ENCODE measurements at regions not wholly inside any gene's neighbourhood (a gene's known extent, or its start where the extent isn't known, plus 50 kb on each side); places are given as distances from the start of the nearest gene placed in this dataset.

DNA sequence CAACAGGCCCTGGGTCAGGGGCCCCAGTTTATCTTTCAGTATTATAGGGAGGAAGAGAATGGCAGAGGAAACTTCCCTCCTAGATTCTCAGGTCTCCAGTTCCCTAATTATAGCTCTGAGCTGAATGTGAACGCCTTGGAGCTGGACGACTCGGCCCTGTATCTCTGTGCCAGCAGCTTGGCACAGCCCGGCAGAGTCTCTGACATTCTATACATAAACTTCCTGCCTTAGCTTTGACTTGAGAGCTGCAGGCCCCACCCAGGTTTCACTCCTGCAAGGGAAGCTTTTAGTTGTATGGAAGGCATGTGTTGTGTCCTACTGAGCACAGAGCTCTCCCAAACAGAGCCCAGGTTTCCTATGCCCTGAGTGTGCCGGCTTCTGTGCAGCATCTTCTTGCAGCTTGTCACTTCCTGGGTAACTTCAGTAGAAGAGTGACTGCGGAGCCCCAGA lies 205.6 kb upstream of the PRSS58 start:
- peak overlapping the region; percentile 85 for H3K27ac ChIP-seq (ENCODE audit: low read length)
- no peaks in the 10 kb centered on the region for H3K27me3 Mint-ChIP-seq

DNA sequence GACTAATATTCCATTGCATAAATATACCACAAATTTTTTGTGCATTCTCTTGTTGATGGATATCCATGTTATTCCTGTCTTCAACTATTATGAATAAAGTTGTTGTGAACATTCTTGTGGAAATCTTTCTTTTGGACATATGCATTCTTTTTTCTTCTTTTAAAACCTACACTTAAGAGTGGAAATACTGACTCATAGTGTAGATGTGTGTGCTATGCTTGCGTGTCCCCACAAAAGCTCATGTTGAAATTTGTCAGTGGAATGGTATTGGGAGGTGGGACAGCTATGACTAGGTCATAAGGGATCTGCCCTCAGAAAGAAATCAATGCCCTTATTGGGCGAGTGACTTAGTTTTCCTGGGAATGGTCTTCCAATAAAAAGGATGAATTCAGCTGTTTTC lies 203.6 kb upstream of the PRSS58 start:
- no peaks in the 10 kb centered on the region for H3K27me3 Mint-ChIP-seq
- ChIA-PET POLR2A (no interaction called here), CTCF (interaction anchor here (0.6 to 5.7 kb wide), 10 partner anchors 11 to 75 kb away, joined by 3 to 48 read pairs (median 4); no protein-coding TSS in a partner anchor)
- H3K27me3 ChIP-seq (replicated peaks in 1 of 2; ENCODE audit: control insufficient read depth in 2 of 2, extremely low read depth in 1 of 2, insufficient read depth in 2 of 2, low read length in 1 of 2), result no peaks in the 10 kb centered on the region
- H3K4me3 Mint-ChIP-seq, result peak overlapping the region; percentile 75 to 81 (median 81)
- no peak for DNase-seq
- H3K9me3 Mint-ChIP-seq, result no peaks in the 10 kb centered on the region
- no peak for ATAC-seq (replicated peaks in 1 of 4)
- peaks cover 55 to 75% (median 61%) of the 10 kb centered on the region in 3 donors for H3K4me1 Mint-ChIP-seq
- no CpG with 5 or more reads among the region's 2 CpGs for WGBS (ENCODE audit: insufficient coverage)
- peak overlapping the region; percentile 5 for H3K27ac ChIP-seq (ENCODE audit: low read length)
- H3K9me3 ChIP-seq, result no peaks in the 10 kb centered on the region
- peak overlapping the region; percentile 99 for H3K27ac Mint-ChIP-seq
- H3K4me3 ChIP-seq (ENCODE audit: control insufficient read depth in 1 of 2, extremely low read depth in 1 of 2, low read length in 1 of 2), result no peak overlapping the region
- no peaks in the 10 kb centered on the region for H3K36me3 ChIP-seq (ENCODE audit: control insufficient read depth in 2 of 2, extremely low read depth in 1 of 2, insufficient read depth in 1 of 2, low read length in 1 of 2)
- H3K36me3 Mint-ChIP-seq, result no peaks in the 10 kb centered on the region
- H3K4me1 ChIP-seq (ENCODE audit: control insufficient read depth in 1 of 2, extremely low read depth in 1 of 2, insufficient read depth in 2 of 2, low read length in 2 of 2), result peaks cover 12 to 42% of the 10 kb centered on the region in 2 experiments

More for the DNA sequence above, 205.6 kb upstream of the PRSS58 start:
- H3K4me3 Mint-ChIP-seq, result peak overlapping the region; percentile 75 to 81 (median 81)
- peaks cover 54 to 76% (median 72%) of the 10 kb centered on the region in 3 donors for H3K4me1 Mint-ChIP-seq
- 31% methylated on average over 3 of the region's 6 CpGs for WGBS (ENCODE audit: insufficient coverage)
- peak; percentile 76 to 87 (median 82) for ATAC-seq (replicated peaks in 1 of 4)
- ChIA-PET CTCF (interaction anchor here (0.6 to 5.7 kb wide), 16 partner anchors 9 to 777 kb away, joined by 3 to 48 read pairs (median 4); no protein-coding TSS in a partner anchor), POLR2A (interaction anchor here (0.6 kb wide), 2 partner anchors 61 to 74 kb away, joined by 3 read pairs; no protein-coding TSS in a partner anchor)
- no peaks in the 10 kb centered on the region for H3K36me3 ChIP-seq (ENCODE audit: control insufficient read depth in 2 of 2, extremely low read depth in 1 of 2, insufficient read depth in 1 of 2, low read length in 1 of 2)
- H3K36me3 Mint-ChIP-seq, result peaks cover 1% of the 10 kb centered on the region
- peak overlapping the region; percentile 99 for H3K27ac Mint-ChIP-seq
- peaks cover 9 to 38% of the 10 kb centered on the region in 2 experiments for H3K4me1 ChIP-seq (ENCODE audit: control insufficient read depth in 1 of 2, extremely low read depth in 1 of 2, insufficient read depth in 2 of 2, low read length in 2 of 2)
- no peaks in the 10 kb centered on the region for H3K9me3 Mint-ChIP-seq
- peak in 5 of 35 experiments; percentile 8 to 49 (median 39) for DNase-seq
- peak overlapping the region; percentile 11 to 37 for H3K4me3 ChIP-seq (ENCODE audit: control insufficient read depth in 1 of 2, extremely low read depth in 1 of 2, low read length in 1 of 2)
- H3K9me3 ChIP-seq, result no peaks in the 10 kb centered on the region
- no peaks in the 10 kb centered on the region for H3K27me3 ChIP-seq (replicated peaks in 1 of 2; ENCODE audit: control insufficient read depth in 2 of 2, extremely low read depth in 1 of 2, insufficient read depth in 2 of 2, low read length in 1 of 2)

DNA sequence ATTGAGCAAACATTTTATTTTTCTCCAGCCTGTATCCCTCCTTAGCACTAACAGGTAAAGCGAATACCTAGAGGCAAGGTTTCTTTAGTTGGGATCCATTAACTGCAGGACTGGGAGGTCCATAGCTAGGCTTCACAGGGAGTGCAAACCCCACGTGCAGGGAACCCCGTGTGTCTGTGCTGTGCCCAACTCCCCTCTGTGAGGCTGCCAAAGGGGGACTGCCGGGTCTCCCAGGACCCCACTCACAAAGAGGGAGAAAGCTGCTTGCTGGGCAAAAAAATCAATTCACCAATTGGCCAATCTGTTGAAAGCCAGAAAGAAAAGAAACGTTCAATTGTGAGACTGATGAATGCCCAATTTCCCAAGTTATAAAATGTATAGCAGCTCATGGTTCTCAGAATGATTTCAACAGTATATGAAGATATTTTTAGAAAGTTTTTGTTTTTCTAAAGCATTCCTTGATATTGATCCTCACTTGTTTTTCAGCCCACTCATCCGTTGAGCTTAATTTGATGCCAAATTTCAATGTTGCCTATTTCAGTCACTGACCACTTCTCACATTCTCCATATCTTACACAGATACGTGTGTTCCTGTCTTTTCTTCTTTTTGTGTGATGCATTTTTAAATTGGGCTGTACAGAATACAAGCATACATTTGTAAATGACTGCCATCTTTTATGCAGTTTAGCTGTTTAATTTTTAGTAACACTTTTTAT lies 202.7 kb upstream of the PRSS58 start:
- Mint-ChIP-seq H3K27me3 (no peaks in the 10 kb centered on the region), H3K4me3 (no peak overlapping the region), H3K36me3 (no peaks in the 10 kb centered on the region), H3K27ac (peak overlapping the region; percentile 5 to 59), H3K9me3 (no peaks in the 10 kb centered on the region), H3K4me1 (peaks cover 57 to 77% (median 59%) of the 10 kb centered on the region in 3 donors)
- H3K9me3 ChIP-seq, result no peaks in the 10 kb centered on the region
- H3K36me3 ChIP-seq (ENCODE audit: control insufficient read depth in 2 of 2, extremely low read depth in 1 of 2, insufficient read depth in 1 of 2, low read length in 1 of 2), result no peaks in the 10 kb centered on the region
- ATAC-seq (replicated peaks in 1 of 4), result no peak
- WGBS (ENCODE audit: insufficient coverage), result 60% methylated on average over 1 of the region's 7 CpGs
- ChIA-PET CTCF (interaction anchor here (0.8 to 5.7 kb wide), 16 partner anchors 9 to 543 kb away, joined by 3 to 48 read pairs (median 4); no protein-coding TSS in a partner anchor), POLR2A (no interaction called here)
- no peaks in the 10 kb centered on the region for H3K27me3 ChIP-seq (replicated peaks in 1 of 2; ENCODE audit: control insufficient read depth in 2 of 2, extremely low read depth in 1 of 2, insufficient read depth in 2 of 2, low read length in 1 of 2)
- H3K27ac ChIP-seq (ENCODE audit: low read length), result no peak overlapping the region
- H3K4me1 ChIP-seq (ENCODE audit: control insufficient read depth in 1 of 2, extremely low read depth in 1 of 2, insufficient read depth in 2 of 2, low read length in 2 of 2), result peaks cover 12 to 42% of the 10 kb centered on the region in 2 experiments
- DNase-seq, result no peak
- H3K4me3 ChIP-seq (ENCODE audit: control insufficient read depth in 1 of 2, extremely low read depth in 1 of 2, low read length in 1 of 2), result no peak overlapping the region

DNA sequence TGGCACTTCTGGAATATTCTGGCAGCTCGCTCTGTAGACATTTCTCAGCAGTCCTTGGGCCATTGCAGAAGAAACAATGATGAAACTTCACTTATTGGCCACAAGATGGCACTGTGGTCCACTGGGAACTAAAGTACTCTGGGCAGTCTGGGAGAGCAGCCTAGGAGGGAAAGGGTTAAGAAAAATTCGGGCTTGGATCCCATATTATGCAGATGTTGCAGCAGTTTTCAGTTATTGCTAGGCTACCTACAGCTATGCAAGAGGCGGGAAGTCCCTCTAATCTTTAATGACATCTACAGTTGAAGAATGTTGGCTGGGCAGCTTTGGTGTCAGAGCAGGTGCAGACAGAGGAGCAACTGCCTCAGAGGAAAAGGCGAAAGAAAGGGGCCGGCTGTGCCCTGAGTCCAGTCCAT lies 201.7 kb upstream of the PRSS58 start:
- H3K27me3 Mint-ChIP-seq, result no peaks in the 10 kb centered on the region
- no peaks in the 10 kb centered on the region for H3K36me3 ChIP-seq (ENCODE audit: control insufficient read depth in 2 of 2, extremely low read depth in 1 of 2, insufficient read depth in 1 of 2, low read length in 1 of 2)
- H3K4me3 Mint-ChIP-seq, result peak overlapping the region; percentile 21 to 32 (median 26)
- no peak overlapping the region for H3K27ac ChIP-seq (ENCODE audit: low read length)
- DNase-seq (peak in 5 of 35 experiments; percentile 11 to 73 (median 26)), ATAC-seq (replicated peaks in 1 of 4) (peak; percentile 22 to 48 (median 44))
- ChIA-PET CTCF (interaction anchor here (0.6 to 5.7 kb wide), 19 partner anchors 10 to 805 kb away, joined by 3 to 48 read pairs (median 3); no protein-coding TSS in a partner anchor), POLR2A (no interaction called here)
- H3K9me3 ChIP-seq, result no peaks in the 10 kb centered on the region
- peaks cover 62 to 80% (median 64%) of the 10 kb centered on the region in 3 donors for H3K4me1 Mint-ChIP-seq
- no peaks in the 10 kb centered on the region for H3K9me3 Mint-ChIP-seq
- H3K27ac Mint-ChIP-seq, result peak overlapping the region; percentile 39 to 66
- no peaks in the 10 kb centered on the region for H3K36me3 Mint-ChIP-seq
- WGBS (ENCODE audit: insufficient coverage), result 11% methylated on average over 2 of the region's 5 CpGs
- peaks cover 16 to 47% of the 10 kb centered on the region in 2 experiments for H3K4me1 ChIP-seq (ENCODE audit: control insufficient read depth in 1 of 2, extremely low read depth in 1 of 2, insufficient read depth in 2 of 2, low read length in 2 of 2)
- no peak overlapping the region for H3K4me3 ChIP-seq (ENCODE audit: control insufficient read depth in 1 of 2, extremely low read depth in 1 of 2, low read length in 1 of 2)
- peaks cover 0 to 2% of the 10 kb centered on the region in 2 experiments for H3K27me3 ChIP-seq (replicated peaks in 1 of 2; ENCODE audit: control insufficient read depth in 2 of 2, extremely low read depth in 1 of 2, insufficient read depth in 2 of 2, low read length in 1 of 2)

DNA sequence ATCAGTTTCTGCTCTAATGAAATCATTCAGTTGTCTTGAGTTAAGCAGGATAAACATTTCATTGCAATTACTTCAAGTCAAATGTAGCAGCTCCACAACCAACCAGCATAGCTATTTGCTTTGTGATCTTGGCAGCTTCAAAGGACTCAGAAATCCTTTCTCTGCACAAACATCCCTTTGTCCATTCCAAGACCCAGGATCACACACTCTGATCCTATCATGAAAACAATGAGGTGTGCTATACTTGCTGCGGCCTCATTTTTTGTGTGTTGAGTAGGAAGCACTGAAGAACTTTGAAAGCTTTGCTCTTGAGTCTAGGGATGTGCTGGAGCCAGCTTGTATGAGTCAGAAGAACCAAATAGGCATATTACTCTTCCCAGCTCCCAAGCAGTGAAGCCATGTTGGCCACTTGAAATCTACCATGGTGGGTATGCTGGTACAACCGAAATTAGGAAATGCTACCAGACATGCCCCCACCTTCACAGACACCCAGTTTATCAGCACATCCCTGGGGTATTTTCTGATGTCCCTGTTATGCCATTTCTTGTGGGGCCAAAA lies 199.4 kb upstream of the PRSS58 start:
- Histone ChIP-seq H3K27me3 (replicated peaks in 1 of 2; ENCODE audit: control insufficient read depth in 2 of 2, extremely low read depth in 1 of 2, insufficient read depth in 2 of 2, low read length in 1 of 2) (peaks cover 0 to 5% of the 10 kb centered on the region in 2 experiments), H3K4me3 (ENCODE audit: control insufficient read depth in 1 of 2, extremely low read depth in 1 of 2, low read length in 1 of 2) (no peak overlapping the region), H3K4me1 (ENCODE audit: control insufficient read depth in 1 of 2, extremely low read depth in 1 of 2, insufficient read depth in 2 of 2, low read length in 2 of 2) (peaks cover 14 to 28% of the 10 kb centered on the region in 2 experiments), H3K36me3 (ENCODE audit: control insufficient read depth in 2 of 2, extremely low read depth in 1 of 2, insufficient read depth in 1 of 2, low read length in 1 of 2) (no peaks in the 10 kb centered on the region), H3K9me3 (no peaks in the 10 kb centered on the region), H3K27ac (ENCODE audit: low read length) (no peak overlapping the region)
- peaks cover 42 to 66% (median 56%) of the 10 kb centered on the region in 3 donors for H3K4me1 Mint-ChIP-seq
- no peaks in the 10 kb centered on the region for H3K36me3 Mint-ChIP-seq
- H3K4me3 Mint-ChIP-seq, result peak overlapping the region; percentile 2 to 17 (median 14)
- ATAC-seq (replicated peaks in 1 of 4), result no peak
- CTCF ChIA-PET, result no interaction called here
- DNase-seq, result no peak
- peak overlapping the region; percentile 61 to 72 for H3K27ac Mint-ChIP-seq
- POLR2A ChIA-PET, result no interaction called here
- whole genome bisulfite sequencing (ENCODE audit: insufficient coverage), result no CpG with 5 or more reads among the region's 2 CpGs
- H3K27me3 Mint-ChIP-seq, result no peaks in the 10 kb centered on the region
- H3K9me3 Mint-ChIP-seq, result no peaks in the 10 kb centered on the region

DNA sequence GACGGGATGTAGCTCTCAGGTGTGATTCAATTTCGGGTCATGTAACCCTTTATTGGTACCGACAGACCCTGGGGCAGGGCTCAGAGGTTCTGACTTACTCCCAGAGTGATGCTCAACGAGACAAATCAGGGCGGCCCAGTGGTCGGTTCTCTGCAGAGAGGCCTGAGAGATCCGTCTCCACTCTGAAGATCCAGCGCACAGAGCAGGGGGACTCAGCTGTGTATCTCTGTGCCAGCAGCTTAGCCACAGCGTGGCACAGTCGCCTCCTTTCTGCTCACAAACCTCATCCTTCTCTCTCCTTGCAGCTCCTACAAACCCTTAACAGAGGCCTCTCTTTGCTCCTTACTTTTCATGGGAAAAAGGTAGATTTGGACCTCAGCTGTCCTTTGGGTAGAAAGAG lies 197.5 kb upstream of the PRSS58 start:
- H3K27ac ChIP-seq (ENCODE audit: low read length), result peak overlapping the region; percentile 60
- DNase-seq (no peak), ATAC-seq (replicated peaks in 1 of 4) (no peak)
- H3K9me3 Mint-ChIP-seq, result no peaks in the 10 kb centered on the region
- peaks cover 0 to 5% of the 10 kb centered on the region in 2 experiments for H3K27me3 ChIP-seq (replicated peaks in 1 of 2; ENCODE audit: control insufficient read depth in 2 of 2, extremely low read depth in 1 of 2, insufficient read depth in 2 of 2, low read length in 1 of 2)
- ChIA-PET CTCF (interaction anchor here in 1 of 2 donors (0.6 to 1.9 kb wide), 3 partner anchors 11 to 103 kb away, joined by 3 to 6 read pairs (median 4); no protein-coding TSS in a partner anchor), POLR2A (no interaction called here)
- no peaks in the 10 kb centered on the region for H3K27me3 Mint-ChIP-seq
- H3K27ac Mint-ChIP-seq, result peak overlapping the region; percentile 64 to 77
- H3K4me1 Mint-ChIP-seq, result peaks cover 41 to 61% (median 55%) of the 10 kb centered on the region in 3 donors
- H3K36me3 ChIP-seq (ENCODE audit: control insufficient read depth in 2 of 2, extremely low read depth in 1 of 2, insufficient read depth in 1 of 2, low read length in 1 of 2), result no peaks in the 10 kb centered on the region
- peak overlapping the region in 1 of 2 donors; percentile 26 for H3K4me3 ChIP-seq (ENCODE audit: control insufficient read depth in 1 of 2, extremely low read depth in 1 of 2, low read length in 1 of 2)
- H3K9me3 ChIP-seq, result no peaks in the 10 kb centered on the region
- H3K4me3 Mint-ChIP-seq, result peak overlapping the region; percentile 62 to 73 (median 70)
- H3K36me3 Mint-ChIP-seq, result no peaks in the 10 kb centered on the region
- peaks cover 18 to 31% of the 10 kb centered on the region in 2 experiments for H3K4me1 ChIP-seq (ENCODE audit: control insufficient read depth in 1 of 2, extremely low read depth in 1 of 2, insufficient read depth in 2 of 2, low read length in 2 of 2)
- 67% methylated on average over 7 of the region's 10 CpGs for WGBS (ENCODE audit: insufficient coverage)

Data from T-cell (primary cell).